Activated B cell treated with CpG ODN at 0.5 μM for 24 hours (primary cell): ENCODE measurements at regions not wholly inside any gene's neighbourhood (a gene's known extent, or its start where the extent isn't known, plus 50 kb on each side); places are given as distances from the start of the nearest gene placed in this dataset.

Experiments used
- ATAC-seq: fragments of 200-7000 bp; cut with Tn5 transposase; one replicate; pipeline ENCODE4 v1.10.0; 2021; ENCODE audit warnings: low read depth, mild to moderate bottlenecking, moderate library complexity
- CTCF ChIA-PET: fragments of 350-600 bp; sonication (Branson Sonifier 250); formaldehyde crosslinking; loops from one replicate; lab custom pipeline; 2021; ENCODE audit warnings: antibody characterized with exemption; lab: Charles Lee
- POLR2A ChIA-PET: fragments of 350-600 bp; sonication (Branson Sonifier 250); formaldehyde crosslinking; loops from one replicate; lab custom pipeline; 2021; ENCODE audit warnings: antibody characterized with exemption; lab: Charles Lee
- DNase-seq: peaks from one replicate; pipeline ENCODE4 v3.0.0; 2022
- H3K27ac Mint-ChIP-seq: one replicate; pipeline ENCODE4 v1.8.0; 2020; ENCODE audit warnings: mixed read lengths
- H3K27me3 Mint-ChIP-seq: one replicate; pipeline ENCODE4 v1.8.0; 2021; ENCODE audit warnings: mixed read lengths
- H3K36me3 Mint-ChIP-seq: one replicate; pipeline ENCODE4 v1.8.0; 2021; ENCODE audit warnings: low read depth, mixed read lengths
- H3K4me1 Mint-ChIP-seq: one replicate; pipeline ENCODE4 v1.8.0; 2021; ENCODE audit warnings: mixed read lengths
- H3K4me3 Mint-ChIP-seq: one replicate; pipeline ENCODE4 v1.8.0; 2020; ENCODE audit warnings: mild to moderate bottlenecking, mixed read lengths
- H3K9me3 Mint-ChIP-seq: one replicate; pipeline ENCODE4 v1.8.0; 2020; ENCODE audit warnings: mixed read lengths
- intact Hi-C: fragments of 100-400 bp; cut with micrococcal nuclease; formaldehyde crosslinking; loops from one replicate; pipeline ENCODE4 v1.15.1; 2024
- TF ChIP-seq, protein P1 (sequence below): fragments of 200-600 bp; IDR thresholded peaks from one replicate; pipeline ENCODE4 v1.8.0; 2022; ENCODE audit warnings: antibody characterized with exemption, mild to moderate bottlenecking

DNA sequence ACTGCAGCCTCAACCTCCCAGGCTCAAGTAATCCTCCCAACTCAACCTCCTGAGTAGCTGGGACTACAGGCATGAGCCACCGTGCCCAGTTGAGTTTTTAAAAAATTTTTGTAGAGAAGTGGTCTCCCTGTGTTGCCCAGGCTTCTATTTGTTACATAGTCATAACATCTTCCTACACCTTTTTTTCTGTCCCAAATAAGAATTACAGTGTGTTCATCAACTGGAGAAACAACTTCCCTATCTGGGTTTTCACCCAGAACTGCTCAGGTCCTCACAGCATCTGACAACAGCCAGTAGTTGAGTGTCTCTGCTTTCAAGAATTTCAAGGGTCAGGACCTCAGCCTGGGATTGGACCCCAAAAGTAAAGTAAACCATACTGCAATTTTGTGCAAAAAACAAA, 235.2 kb upstream of the AMIGO2 start:
- peak overlapping the region; percentile 67 for H3K27ac Mint-ChIP-seq
- DNase-seq, result no peak

DNA sequence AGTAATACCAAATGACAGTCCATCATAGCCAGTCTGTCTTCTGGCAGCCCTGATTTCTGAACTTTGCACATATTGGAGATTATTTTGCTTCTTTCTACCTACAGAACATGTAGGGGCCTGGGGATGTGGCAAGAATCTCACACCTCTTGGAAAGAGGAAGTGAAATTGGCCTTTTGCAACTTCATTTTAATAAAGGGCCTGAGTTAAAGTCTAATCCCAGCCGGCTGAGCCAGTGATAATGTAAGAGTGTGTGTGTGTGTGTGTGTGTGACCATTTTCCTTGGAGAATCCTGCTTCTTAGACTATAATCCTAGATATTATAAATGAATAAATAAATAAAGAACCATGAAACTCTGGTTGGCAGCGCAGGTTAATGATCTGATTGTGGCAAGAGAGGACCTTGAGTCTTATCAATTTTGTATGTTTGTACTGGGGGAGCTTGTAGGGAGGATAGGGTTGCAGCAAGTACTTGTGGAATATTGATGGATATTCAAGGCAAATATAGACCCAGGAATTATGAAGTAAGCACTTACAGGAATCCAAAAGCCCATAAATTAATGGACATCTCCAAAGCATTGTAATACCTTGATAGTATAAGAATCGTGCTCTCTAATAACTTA, 233.2 kb upstream of the AMIGO2 start:
- Mint-ChIP-seq H3K4me1 (peaks cover 77% of the 10 kb centered on the region), H3K27ac (peak overlapping the region; percentile 88), H3K27me3 (no peaks in the 10 kb centered on the region), H3K36me3 (peaks cover under 1% of the 10 kb centered on the region), H3K4me3 (peak overlapping the region; percentile 29), H3K9me3 (peaks cover 4% of the 10 kb centered on the region)
- intact Hi-C loops, result loop anchor here (1.0 to 5.0 kb wide), 2 partner anchors 84 to 941 kb away; partner anchors contain the start of gene SLC38A2
- CTCF ChIA-PET, result interaction anchor here (0.7 to 3.8 kb wide), 3 partner anchors 40 to 85 kb away, joined by 3 to 15 read pairs (median 4); no protein-coding TSS in a partner anchor
- POLR2A ChIA-PET, result interaction anchor here (0.6 to 2.0 kb wide), 11 partner anchors 11 to 395 kb away, joined by 3 to 9 read pairs (median 5); no protein-coding TSS in a partner anchor
- TF ChIP-seq, protein P1, sequence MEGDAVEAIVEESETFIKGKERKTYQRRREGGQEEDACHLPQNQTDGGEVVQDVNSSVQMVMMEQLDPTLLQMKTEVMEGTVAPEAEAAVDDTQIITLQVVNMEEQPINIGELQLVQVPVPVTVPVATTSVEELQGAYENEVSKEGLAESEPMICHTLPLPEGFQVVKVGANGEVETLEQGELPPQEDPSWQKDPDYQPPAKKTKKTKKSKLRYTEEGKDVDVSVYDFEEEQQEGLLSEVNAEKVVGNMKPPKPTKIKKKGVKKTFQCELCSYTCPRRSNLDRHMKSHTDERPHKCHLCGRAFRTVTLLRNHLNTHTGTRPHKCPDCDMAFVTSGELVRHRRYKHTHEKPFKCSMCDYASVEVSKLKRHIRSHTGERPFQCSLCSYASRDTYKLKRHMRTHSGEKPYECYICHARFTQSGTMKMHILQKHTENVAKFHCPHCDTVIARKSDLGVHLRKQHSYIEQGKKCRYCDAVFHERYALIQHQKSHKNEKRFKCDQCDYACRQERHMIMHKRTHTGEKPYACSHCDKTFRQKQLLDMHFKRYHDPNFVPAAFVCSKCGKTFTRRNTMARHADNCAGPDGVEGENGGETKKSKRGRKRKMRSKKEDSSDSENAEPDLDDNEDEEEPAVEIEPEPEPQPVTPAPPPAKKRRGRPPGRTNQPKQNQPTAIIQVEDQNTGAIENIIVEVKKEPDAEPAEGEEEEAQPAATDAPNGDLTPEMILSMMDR, result no peak
- peak; percentile 82 for ATAC-seq
- no peak for DNase-seq

More for the DNA sequence above, 235.2 kb upstream of the AMIGO2 start:
- peak overlapping the region; percentile 1 for H3K4me3 Mint-ChIP-seq
- intact Hi-C loops, result loop anchor here (2.0 to 5.0 kb wide), 2 partner anchors 16 to 943 kb away; partner anchors contain the start of gene SLC38A2
- TF ChIP-seq, protein P1, result no peak
- no peaks in the 10 kb centered on the region for H3K27me3 Mint-ChIP-seq
- peaks cover 4% of the 10 kb centered on the region for H3K9me3 Mint-ChIP-seq
- H3K4me1 Mint-ChIP-seq, result peaks cover 80% of the 10 kb centered on the region
- CTCF ChIA-PET, result interaction anchor here (1.6 kb wide), 1 partner anchor 82 kb away, joined by 7 read pairs; no protein-coding TSS in a partner anchor
- ATAC-seq, result no peak
- no peaks in the 10 kb centered on the region for H3K36me3 Mint-ChIP-seq
- POLR2A ChIA-PET, result interaction anchor here (1.2 kb wide), 1 partner anchor 41 kb away, joined by 6 read pairs; no protein-coding TSS in a partner anchor

DNA sequence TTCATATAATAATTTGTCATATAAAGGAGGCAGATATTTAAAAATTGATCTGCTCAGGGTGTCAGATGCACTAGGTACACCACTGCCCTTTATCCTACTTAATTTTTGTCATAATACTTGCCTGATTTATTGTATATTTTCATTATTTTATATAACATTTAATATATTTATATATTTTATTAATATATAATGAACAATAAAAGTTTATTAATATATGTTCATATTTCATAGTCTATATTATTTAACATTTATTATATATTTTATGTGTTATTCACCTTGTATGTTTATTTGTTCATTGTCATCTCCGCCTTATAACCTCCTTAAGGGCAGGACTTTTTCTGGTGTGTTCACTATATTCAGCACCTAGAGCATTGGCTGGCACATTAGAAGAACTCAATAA, 232.4 kb upstream of the AMIGO2 start:
- Mint-ChIP-seq H3K9me3 (peaks cover 4% of the 10 kb centered on the region), H3K27me3 (no peaks in the 10 kb centered on the region), H3K4me3 (no peak overlapping the region), H3K36me3 (peaks cover 5% of the 10 kb centered on the region), H3K4me1 (peaks cover 77% of the 10 kb centered on the region), H3K27ac (peak overlapping the region; percentile 88)
- DNase-seq, result no peak
- intact Hi-C loops, result loop anchor here (1.0 to 5.0 kb wide), 2 partner anchors 85 to 940 kb away; partner anchors contain the start of gene SLC38A2
- TF ChIP-seq, protein P1, result no peak
- no peak for ATAC-seq
- CTCF ChIA-PET, result interaction anchor here (1.3 to 3.8 kb wide), 3 partner anchors 44 to 280 kb away, joined by 4 to 15 read pairs (median 5); no protein-coding TSS in a partner anchor
- POLR2A ChIA-PET, result interaction anchor here (0.6 to 2.0 kb wide), 10 partner anchors 10 to 241 kb away, joined by 3 to 9 read pairs (median 6); partner anchors contain the start of gene AMIGO2

DNA sequence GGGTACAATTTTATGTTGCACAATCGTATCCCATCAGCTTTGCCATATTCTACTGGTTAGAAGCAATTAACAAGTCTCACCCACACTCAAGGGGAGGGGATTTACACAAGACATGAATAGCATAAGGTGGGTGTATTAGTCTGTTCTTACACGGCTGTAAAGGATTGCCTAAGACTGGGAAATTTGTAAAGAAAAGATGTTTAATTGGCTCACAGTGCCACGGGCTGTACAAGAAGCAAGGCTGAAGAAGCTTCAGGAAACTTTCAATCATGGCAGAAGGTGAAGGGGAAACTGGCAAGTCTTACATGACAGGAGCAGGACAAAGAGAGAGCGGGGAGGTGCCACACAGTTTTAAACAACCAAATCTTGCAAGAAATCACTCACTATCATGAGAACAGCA, 231.8 kb upstream of the AMIGO2 start:
- ChIA-PET POLR2A (interaction anchor here (0.9 to 2.0 kb wide), 6 partner anchors 9 to 232 kb away, joined by 3 to 7 read pairs (median 4); partner anchors contain the start of gene AMIGO2), CTCF (interaction anchor here (1.5 to 3.8 kb wide), 3 partner anchors 49 to 279 kb away, joined by 4 to 15 read pairs (median 5); no protein-coding TSS in a partner anchor)
- no peak overlapping the region for H3K4me3 Mint-ChIP-seq
- H3K9me3 Mint-ChIP-seq, result peaks cover 4% of the 10 kb centered on the region
- peaks cover 11% of the 10 kb centered on the region for H3K36me3 Mint-ChIP-seq
- H3K27ac Mint-ChIP-seq, result peak overlapping the region; percentile 57
- H3K4me1 Mint-ChIP-seq, result peaks cover 77% of the 10 kb centered on the region
- ATAC-seq, result no peak
- H3K27me3 Mint-ChIP-seq, result no peaks in the 10 kb centered on the region
- TF ChIP-seq, protein P1, result no peak
- no peak for DNase-seq
- intact Hi-C loops, result loop anchor here (5.0 kb wide), 1 partner anchor 939 kb away; the partner anchor contains the start of gene SLC38A2
